HEK293 (cell line): ENCODE measurements at regions not wholly inside any gene's neighbourhood (a gene's known extent, or its start where the extent isn't known, plus 50 kb on each side); places are given as distances from the start of the nearest gene placed in this dataset.

Experiments
- CTCF ChIP-seq: fragments of 450-650 bp; formaldehyde crosslinking; IDR thresholded peaks from 2 replicates; pipeline ENCODE4 v1.5.1; 2016; ENCODE audit warnings: missing biosample characterization, missing genetic modification characterization
- KLF1 ChIP-seq: fragments of 450-650 bp; formaldehyde crosslinking; IDR thresholded peaks from 2 replicates; pipeline ENCODE4 v1.5.1; 2016; ENCODE audit warnings: missing biosample characterization, missing genetic modification characterization
- REST ChIP-seq: fragments of 450-650 bp; formaldehyde crosslinking; IDR thresholded peaks from 2 replicates; pipeline ENCODE4 v1.5.1; 2016; ENCODE audit warnings: missing biosample characterization, missing genetic modification characterization
- YY1 ChIP-seq: fragments of 450-650 bp; formaldehyde crosslinking; IDR thresholded peaks from 2 replicates; pipeline ENCODE4 v1.5.1; 2018; ENCODE audit warnings: missing biosample characterization, missing genetic modification characterization
- TF ChIP-seq, protein P1 (sequence below): fragments of 450-650 bp; formaldehyde crosslinking; IDR thresholded peaks from 2 replicates; pipeline ENCODE4 v1.5.1; 2016; ENCODE audit warnings: missing biosample characterization, missing genetic modification characterization

GRCh38 chr9:17021387-17021970 is 113.4 kb upstream of the CNTLN start:
- TF ChIP-seq, protein P1, sequence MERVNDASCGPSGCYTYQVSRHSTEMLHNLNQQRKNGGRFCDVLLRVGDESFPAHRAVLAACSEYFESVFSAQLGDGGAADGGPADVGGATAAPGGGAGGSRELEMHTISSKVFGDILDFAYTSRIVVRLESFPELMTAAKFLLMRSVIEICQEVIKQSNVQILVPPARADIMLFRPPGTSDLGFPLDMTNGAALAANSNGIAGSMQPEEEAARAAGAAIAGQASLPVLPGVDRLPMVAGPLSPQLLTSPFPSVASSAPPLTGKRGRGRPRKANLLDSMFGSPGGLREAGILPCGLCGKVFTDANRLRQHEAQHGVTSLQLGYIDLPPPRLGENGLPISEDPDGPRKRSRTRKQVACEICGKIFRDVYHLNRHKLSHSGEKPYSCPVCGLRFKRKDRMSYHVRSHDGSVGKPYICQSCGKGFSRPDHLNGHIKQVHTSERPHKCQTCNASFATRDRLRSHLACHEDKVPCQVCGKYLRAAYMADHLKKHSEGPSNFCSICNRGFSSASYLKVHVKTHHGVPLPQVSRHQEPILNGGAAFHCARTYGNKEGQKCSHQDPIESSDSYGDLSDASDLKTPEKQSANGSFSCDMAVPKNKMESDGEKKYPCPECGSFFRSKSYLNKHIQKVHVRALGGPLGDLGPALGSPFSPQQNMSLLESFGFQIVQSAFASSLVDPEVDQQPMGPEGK (tag by site-specific recombination): no peak
- TF ChIP-seq YY1 (no peak), KLF1 (no peak), CTCF (tag by site-specific recombination) (no peak), REST (tag by site-specific recombination) (peak; percentile 62)
